ENCODE measurements at regions not wholly inside any gene's neighbourhood (a gene's known extent, or its start where the extent isn't known, plus 50 kb on each side); places are given as distances from the start of the nearest gene placed in this dataset.

DNA sequence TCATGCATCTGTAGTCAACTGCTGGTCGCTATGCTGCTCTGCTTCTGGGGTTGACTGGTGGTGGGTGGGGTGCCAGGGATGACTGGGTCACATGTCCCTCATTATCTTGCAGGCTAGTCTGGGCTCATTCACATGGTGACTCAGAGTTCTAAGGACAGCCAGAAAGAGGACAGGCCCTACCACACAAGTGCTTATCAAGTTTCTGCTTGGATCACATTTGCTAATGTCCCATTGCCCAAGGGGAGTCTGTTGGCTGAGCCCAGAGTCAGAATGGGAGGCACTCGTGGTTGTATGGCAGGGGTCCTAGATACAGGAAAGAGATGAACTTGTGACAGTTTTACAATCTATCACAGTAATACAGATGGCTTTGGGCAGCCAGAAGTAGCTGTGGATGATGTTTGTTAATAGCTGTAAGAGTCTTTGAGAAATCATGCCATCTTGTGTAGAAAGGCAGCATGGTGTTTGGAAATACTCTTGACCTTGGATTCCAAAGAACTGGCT lies 221.3 kb downstream of the GPAT3 start:
- Histone ChIP-seq H3K4me3 (no peak overlapping the region), H3K9me3 (replicated peaks in 1 of 3) (no peaks in the 10 kb centered on the region), H3K4me1 (replicated peaks in 1 of 2) (no peaks in the 10 kb centered on the region), H3K36me3 (replicated peaks in 1 of 2) (no peaks in the 10 kb centered on the region), H3K27ac (no peak overlapping the region), H3K27me3 (no peaks in the 10 kb centered on the region)
- WGBS, 4 donors, result 22 to 74% (median 48%) methylated on average over 2 of the region's 2 CpGs
- TF ChIP-seq POLR2A (IDR thresholded peaks at IDR 0.05), result no peak
- TF ChIP-seq, protein P1, sequence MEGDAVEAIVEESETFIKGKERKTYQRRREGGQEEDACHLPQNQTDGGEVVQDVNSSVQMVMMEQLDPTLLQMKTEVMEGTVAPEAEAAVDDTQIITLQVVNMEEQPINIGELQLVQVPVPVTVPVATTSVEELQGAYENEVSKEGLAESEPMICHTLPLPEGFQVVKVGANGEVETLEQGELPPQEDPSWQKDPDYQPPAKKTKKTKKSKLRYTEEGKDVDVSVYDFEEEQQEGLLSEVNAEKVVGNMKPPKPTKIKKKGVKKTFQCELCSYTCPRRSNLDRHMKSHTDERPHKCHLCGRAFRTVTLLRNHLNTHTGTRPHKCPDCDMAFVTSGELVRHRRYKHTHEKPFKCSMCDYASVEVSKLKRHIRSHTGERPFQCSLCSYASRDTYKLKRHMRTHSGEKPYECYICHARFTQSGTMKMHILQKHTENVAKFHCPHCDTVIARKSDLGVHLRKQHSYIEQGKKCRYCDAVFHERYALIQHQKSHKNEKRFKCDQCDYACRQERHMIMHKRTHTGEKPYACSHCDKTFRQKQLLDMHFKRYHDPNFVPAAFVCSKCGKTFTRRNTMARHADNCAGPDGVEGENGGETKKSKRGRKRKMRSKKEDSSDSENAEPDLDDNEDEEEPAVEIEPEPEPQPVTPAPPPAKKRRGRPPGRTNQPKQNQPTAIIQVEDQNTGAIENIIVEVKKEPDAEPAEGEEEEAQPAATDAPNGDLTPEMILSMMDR (IDR thresholded peaks at IDR 0.05), result no peak
- peak in 1 of 7 donors; percentile 2 for DNase-seq
- intact Hi-C loops (cut with DNase I), result no loop called here

DNA sequence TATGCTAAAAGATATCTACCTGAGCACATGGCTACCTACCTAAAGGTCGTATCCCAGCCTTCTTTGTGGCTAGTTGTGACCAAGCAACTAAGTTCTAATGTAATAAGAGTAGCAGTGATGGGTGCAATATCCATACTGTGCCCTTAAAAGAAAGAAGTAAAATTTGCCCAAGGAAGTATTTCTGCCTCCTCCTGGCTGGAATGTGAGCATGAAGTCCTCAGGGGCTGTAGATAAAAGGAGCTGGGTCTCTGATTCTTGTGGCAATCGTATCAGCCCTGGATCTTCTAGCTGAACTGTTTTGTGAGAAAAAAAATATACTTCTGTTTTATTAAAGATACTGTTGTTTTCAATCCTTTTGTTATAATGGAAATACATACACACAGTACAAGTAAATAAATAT lies 217.4 kb downstream of the GPAT3 start:
- Histone ChIP-seq H3K27ac (no peak overlapping the region), H3K4me3 (no peak overlapping the region), H3K36me3 (replicated peaks in 1 of 2) (no peaks in the 10 kb centered on the region), H3K9me3 (replicated peaks in 1 of 3) (no peaks in the 10 kb centered on the region), H3K27me3 (no peaks in the 10 kb centered on the region), H3K4me1 (replicated peaks in 1 of 2) (no peaks in the 10 kb centered on the region)
- TF ChIP-seq POLR2A (IDR thresholded peaks at IDR 0.05), result no peak
- TF ChIP-seq, protein P1 (IDR thresholded peaks at IDR 0.05), result no peak
- 46 to 54% (median 48%) methylated on average over 2 of the region's 2 CpGs for WGBS, 4 donors
- intact Hi-C loops (cut with DNase I), result no loop called here
- DNase-seq, result no peak

DNA sequence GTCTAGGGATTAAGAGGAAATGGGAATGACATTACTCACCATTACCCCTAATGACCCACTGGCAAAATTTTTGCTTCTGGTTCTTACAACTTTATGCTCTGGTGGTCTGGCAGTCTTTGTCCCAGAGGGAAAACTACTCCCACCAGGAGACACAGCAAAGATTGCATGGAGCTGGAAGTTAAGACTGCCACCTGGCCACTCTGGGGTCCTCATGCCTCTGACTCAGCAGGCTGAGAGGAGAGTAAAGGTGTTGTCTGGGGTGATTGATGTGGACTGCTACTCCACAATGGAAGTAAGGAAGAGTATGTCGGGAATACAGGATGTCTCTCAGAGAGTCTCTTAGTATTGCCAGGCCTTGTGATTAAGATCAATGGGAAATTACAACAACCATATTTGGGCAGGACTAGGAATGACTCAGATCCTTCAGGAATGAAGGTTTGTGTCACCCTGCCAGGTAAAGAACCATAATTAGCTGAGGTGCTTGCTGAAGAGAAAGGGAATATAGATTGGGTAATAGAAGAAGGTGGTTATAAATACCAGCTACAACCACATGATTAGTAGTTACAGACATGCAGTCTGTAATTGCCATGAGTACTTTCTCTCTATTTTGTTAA lies 215.5 kb downstream of the GPAT3 start:
- Histone ChIP-seq H3K4me3 (no peak overlapping the region), H3K27me3 (no peaks in the 10 kb centered on the region), H3K36me3 (replicated peaks in 1 of 2) (no peaks in the 10 kb centered on the region), H3K27ac (no peak overlapping the region), H3K9me3 (replicated peaks in 1 of 3) (no peaks in the 10 kb centered on the region), H3K4me1 (replicated peaks in 1 of 2) (no peaks in the 10 kb centered on the region)
- 50 to 76% (median 56%) methylated on average over 1 of the region's 1 CpG for WGBS, 4 donors
- intact Hi-C loops (cut with DNase I), result no loop called here
- no peak for DNase-seq
- TF ChIP-seq, protein P1 (IDR thresholded peaks at IDR 0.05), result no peak
- no peak for TF ChIP-seq POLR2A (IDR thresholded peaks at IDR 0.05)

DNA sequence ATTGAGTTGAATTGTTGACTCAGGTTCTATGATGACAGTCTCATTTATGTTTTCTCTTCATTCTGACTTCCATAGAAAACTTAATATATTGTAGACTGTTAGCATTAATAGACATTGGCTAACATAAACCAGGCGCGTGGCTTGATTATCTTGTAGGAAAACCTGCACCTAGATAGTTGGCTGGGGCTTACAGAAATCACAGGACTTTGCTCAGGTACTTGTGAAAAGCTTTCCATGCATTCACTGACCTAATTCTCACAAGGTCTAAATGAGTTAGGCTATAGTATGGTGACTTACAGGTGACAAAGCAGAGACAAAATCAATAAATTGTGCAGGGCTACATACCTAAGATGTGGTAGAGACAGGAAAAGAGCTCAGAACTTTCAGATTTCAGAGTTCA lies 212.8 kb downstream of the GPAT3 start:
- H3K4me1 ChIP-seq (replicated peaks in 1 of 2), result no peaks in the 10 kb centered on the region
- H3K27me3 ChIP-seq, result no peaks in the 10 kb centered on the region
- H3K36me3 ChIP-seq (replicated peaks in 1 of 2), result no peaks in the 10 kb centered on the region
- no peak overlapping the region for H3K27ac ChIP-seq
- no peak overlapping the region for H3K4me3 ChIP-seq
- no peaks in the 10 kb centered on the region for H3K9me3 ChIP-seq (replicated peaks in 1 of 3)
- intact Hi-C loops (cut with DNase I), result no loop called here
- no peak for DNase-seq
- 83 to 98% (median 92%) methylated on average over 2 of the region's 2 CpGs for WGBS, 4 donors
- TF ChIP-seq, protein P1 (IDR thresholded peaks at IDR 0.05), result no peak
- no peak for TF ChIP-seq POLR2A (IDR thresholded peaks at IDR 0.05)
